AG09319 (cell line): ENCODE measurements at regions not wholly inside any gene's neighbourhood (a gene's known extent, or its start where the extent isn't known, plus 50 kb on each side); places are given as distances from the start of the nearest gene placed in this dataset.
"Not testable (repeated sequence)": the region's sequence is repeated elsewhere in the genome, so short reads cannot be mapped to it uniquely, and the experiment has no call there.

Source experiments
- DNase-seq: peaks from one replicate; pipeline ENCODE4 v3.0.0-alpha.2; 2010; ENCODE audit warnings: low read depth; ENCODE audit errors: extremely low read depth
- TF ChIP-seq, protein P1 (sequence below): IDR thresholded peaks from 2 replicates; pipeline ENCODE4 v1.5.1; 2011; ENCODE audit warnings: low read depth, mild to moderate bottlenecking, inconsistent platforms, low read length, moderate library complexity

DNA sequence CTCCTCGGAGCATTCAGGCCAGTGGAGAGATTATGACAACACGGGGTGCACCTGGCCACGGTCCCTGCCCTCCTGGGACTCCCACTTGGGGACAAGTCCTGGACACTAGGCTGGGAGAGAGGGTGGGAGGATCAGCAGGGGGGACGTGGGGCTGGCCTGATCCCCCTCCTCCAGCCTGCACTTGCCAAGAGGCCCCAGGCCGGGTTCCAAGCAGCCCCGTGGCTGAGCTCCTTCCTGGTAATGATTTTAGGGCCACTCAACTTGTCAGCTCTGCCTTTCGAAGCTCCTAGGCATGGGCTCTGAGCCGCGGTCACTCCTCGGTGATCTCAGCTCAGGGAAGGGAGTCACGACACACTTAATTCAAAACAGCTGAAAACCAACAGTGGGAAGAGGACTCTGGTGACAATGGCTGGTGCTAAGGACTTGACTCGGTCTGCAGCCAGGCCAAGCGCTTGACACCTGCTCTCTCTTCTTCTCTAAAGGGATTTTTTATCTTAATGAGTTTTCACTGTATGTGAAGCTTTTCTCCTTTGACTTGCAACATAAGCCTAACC, 161.7 kb downstream of the BMP7 start:
- no peak for DNase-seq
- TF ChIP-seq, protein P1, sequence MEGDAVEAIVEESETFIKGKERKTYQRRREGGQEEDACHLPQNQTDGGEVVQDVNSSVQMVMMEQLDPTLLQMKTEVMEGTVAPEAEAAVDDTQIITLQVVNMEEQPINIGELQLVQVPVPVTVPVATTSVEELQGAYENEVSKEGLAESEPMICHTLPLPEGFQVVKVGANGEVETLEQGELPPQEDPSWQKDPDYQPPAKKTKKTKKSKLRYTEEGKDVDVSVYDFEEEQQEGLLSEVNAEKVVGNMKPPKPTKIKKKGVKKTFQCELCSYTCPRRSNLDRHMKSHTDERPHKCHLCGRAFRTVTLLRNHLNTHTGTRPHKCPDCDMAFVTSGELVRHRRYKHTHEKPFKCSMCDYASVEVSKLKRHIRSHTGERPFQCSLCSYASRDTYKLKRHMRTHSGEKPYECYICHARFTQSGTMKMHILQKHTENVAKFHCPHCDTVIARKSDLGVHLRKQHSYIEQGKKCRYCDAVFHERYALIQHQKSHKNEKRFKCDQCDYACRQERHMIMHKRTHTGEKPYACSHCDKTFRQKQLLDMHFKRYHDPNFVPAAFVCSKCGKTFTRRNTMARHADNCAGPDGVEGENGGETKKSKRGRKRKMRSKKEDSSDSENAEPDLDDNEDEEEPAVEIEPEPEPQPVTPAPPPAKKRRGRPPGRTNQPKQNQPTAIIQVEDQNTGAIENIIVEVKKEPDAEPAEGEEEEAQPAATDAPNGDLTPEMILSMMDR: no peak

DNA sequence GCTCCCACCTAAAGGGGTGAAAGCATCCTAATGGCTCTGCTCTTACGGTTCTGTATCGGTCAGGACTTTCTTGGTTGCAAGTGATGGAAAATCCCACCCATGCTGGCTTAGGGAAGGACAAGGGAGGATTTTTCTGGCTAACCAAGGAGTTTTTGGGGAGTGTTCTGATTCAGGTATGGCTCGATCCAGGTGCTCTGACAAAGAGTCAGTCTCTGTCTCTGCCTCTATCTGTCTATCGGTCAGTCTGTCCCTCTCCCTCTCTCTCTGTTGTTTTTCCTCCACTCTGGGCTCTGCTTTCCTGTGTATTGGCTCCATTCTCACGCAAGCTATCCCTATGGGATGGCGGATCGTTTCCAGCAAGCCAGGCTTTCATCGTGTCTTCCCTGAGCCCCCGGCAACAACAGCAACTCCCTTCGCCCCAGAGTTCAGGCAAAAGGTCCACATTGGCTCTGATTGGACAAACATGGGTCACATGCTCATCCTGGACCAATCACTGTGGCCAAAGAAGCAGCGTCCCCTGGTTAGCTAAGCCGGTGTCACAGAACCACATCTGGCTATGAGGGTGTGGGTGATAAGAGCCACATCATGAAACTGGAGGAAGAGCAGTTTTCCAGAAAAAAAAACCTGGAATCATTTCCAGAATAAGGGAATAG, 160.3 kb downstream of the BMP7 start:
- no peak for DNase-seq
- TF ChIP-seq, protein P1: no peak

DNA sequence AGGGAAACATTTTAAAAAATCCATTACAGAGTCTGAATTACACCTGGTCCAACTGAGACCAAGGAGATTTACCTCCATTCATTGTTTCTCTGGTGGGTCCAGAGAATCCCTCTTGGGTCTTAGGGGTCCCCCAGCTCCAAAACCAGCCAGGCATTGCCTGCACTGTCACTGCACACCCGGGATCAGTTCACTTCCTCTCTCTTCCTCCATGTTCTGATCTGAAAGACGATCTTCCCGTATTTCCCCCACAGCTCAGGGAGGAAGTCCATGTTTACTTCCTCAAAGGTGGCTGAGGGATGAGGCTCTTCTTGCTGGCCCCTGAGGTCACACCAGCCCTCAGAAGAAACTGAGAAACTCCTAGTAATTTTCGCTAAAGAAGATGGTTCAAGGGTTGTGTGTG, 159.7 kb downstream of the BMP7 start:
- no peak for DNase-seq
- TF ChIP-seq, protein P1: no peak

DNA sequence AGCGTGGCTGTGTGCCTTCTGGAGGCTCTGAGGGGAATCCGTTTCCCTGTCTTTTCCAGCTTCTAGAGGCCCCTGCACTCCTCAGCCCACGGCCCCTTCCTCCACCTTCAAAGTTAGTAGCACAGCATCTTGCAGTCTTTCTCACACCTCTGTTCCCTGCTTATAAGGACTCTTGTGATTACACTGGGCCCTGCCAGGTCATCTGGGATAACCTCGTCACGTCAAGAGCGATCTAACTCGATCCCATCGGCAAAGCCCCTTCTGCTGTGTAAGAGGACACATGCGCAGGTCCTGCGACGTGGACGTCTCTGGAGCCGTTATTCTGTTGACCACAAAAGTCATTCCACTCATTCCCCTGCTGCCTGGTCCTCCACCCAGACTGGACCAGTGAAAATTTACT, 159.2 kb downstream of the BMP7 start:
- DNase-seq: no peak
- TF ChIP-seq, protein P1: no peak

DNA sequence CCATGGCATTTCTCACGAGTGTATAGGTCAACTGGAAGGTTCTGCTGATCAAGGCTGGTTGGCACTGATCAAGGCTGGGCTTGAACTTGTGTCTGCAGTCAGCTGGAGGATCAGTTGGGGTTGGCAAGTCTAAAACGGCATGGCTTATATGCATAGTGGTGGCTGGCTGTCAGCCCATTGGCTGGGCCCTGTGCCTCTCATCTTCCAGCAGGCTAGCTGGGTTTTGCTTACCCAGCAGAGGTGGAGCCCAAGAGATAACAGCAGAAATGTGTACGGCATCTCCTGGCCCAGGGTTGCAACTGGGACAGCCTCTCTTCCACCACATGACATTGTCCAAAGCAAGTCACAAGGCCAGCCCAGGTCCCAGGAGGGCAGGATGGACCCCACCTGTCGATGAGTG, 158.2 kb downstream of the BMP7 start:
- DNase-seq: no peak
- TF ChIP-seq, protein P1: no peak

DNA sequence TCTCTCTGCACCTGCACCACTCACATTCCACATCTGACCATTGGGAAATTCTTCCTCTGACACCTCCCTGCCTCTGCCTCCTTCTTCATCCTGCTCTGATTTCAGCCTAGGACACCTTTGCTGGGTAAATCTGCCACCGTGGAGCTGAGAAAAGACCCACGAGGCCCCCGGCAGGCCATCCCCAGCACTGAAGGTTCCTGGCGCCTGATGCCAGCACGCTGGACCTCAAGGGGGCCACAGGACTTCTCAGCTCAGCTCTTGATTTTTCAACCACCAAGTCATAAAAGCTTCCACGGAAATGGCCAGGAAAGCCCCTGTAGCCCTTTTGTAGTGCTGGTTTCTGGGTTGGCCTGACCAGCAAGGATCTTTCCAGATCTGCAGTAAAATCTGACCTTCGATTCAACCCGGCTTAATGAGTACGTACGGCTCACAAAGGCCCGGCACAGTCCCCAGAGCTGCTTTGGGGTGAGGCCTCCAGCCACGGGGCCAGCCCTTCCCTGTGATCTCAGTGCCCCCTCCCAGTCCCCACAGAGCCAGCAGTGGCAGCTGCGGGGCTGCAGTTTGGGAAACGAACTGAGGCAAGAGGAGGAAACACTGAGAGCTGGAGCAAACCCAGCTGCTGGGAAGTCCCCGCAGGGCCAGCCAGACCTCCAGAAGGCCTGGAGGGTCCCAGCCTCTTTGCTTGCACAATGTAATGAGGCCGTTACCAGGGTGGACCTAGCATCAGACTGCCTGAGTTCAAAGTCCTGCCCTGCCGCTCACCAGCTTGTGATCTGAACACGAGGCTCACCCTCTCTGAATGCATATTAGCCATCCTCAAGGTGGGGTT, 157.5 kb downstream of the BMP7 start:
- TF ChIP-seq, protein P1: no peak
- no peak for DNase-seq

DNA sequence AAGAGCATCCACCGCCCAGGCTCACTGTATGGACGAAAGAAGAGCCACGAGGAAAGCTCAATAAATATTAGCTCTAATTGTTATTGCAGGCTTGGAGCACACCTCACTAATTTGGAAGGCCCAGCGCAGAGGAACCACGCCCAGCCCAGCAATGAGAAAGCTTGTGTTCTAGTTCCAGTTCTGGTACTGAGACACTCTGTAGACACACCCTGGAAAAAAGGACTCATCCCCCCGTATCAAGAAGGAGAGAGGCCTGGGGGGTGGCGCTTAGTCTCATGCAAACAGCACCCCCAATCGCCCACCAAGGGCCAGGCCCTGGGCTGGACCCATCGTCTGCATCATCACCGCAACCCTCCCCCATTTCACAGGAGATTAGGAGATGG, 156.9 kb downstream of the BMP7 start:
- no peak for DNase-seq
- TF ChIP-seq, protein P1: no peak

DNA sequence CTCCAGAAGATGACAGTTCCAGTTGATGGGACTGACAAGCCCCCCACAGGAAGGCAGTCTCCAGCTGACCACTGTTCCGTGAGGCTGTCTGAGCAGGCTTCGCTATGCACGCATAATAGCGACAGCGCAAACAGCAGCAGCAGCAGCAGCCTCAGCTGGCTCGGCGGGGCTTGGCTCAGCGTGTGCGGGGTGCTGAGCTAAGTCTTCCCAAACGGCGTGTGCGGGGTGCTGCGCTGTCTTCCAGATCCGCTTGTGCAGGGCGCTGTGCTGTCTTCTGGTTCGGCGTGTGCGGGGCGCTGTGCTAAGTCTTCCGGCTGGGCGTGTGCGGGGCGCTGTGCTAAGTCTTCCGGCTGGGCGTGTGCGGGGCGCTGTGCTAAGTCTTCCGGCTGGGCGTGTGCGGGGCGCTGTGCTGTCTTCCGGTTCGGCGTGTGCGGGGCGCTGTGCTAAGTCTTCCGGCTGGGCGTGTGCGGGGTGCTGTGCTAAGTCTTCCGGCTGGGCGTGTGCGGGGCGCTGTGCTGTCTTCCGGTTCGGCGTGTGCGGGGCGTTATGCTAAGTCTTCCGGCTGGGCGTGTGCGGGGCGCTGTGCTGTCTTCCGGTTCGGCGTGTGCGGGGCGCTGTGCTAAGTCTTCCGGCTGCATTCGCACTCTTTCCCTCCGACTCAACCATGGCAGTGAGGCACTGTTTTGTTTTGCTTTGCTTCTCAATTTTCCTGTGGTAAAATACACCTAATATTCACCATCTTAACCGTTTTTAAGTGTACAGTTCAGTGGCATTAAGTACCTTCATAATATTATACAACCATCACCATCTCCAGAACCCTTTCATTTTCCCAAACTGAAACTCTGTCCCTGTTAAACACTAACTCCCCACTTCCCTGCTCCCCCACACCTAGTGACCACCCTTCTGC, 156.1 kb downstream of the BMP7 start:
- DNase-seq: not testable (repeated sequence)
